Ishikawa (cell line): ENCODE measurements at regions not wholly inside any gene's neighbourhood (a gene's known extent, or its start where the extent isn't known, plus 50 kb on each side); places are given as distances from the start of the nearest gene placed in this dataset.

Source experiments
- NFIC ChIP-seq: IDR thresholded peaks from 2 replicates; pipeline ENCODE4 v1.6.1; 2012
- RAD21 ChIP-seq: IDR thresholded peaks from 2 replicates; pipeline ENCODE4 v1.6.1; 2012; ENCODE audit warnings: low read depth
- USF1 ChIP-seq: IDR thresholded peaks from 2 replicates; pipeline ENCODE4 v1.6.1; 2012
- TF ChIP-seq, protein P1 (sequence below): IDR thresholded peaks from 2 replicates; pipeline ENCODE4 v1.6.1; 2012; ENCODE audit warnings: low read depth, mild to moderate bottlenecking

DNA sequence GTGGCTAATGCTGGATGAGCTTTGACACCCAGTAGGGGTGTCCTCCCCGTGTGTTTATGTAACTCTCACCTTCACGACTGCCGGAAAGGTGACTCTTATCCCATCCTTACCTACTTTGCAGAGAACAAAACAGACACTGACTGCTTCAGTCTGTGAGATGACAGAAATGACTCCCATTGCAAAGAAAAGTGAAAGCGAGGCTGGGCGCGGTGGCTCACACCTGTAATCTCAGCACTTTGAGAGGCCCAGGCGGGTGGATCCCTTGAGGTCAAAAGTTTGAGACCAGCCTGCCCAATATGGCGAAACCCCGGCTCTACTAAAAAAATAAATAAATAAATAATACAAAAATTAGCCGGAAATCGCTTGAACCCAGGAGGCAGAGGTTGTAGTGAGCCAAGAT lies 106.4 kb upstream of the ANO1 start:
- no peak for TF ChIP-seq RAD21
- TF ChIP-seq USF1: no peak
- TF ChIP-seq, protein P1, sequence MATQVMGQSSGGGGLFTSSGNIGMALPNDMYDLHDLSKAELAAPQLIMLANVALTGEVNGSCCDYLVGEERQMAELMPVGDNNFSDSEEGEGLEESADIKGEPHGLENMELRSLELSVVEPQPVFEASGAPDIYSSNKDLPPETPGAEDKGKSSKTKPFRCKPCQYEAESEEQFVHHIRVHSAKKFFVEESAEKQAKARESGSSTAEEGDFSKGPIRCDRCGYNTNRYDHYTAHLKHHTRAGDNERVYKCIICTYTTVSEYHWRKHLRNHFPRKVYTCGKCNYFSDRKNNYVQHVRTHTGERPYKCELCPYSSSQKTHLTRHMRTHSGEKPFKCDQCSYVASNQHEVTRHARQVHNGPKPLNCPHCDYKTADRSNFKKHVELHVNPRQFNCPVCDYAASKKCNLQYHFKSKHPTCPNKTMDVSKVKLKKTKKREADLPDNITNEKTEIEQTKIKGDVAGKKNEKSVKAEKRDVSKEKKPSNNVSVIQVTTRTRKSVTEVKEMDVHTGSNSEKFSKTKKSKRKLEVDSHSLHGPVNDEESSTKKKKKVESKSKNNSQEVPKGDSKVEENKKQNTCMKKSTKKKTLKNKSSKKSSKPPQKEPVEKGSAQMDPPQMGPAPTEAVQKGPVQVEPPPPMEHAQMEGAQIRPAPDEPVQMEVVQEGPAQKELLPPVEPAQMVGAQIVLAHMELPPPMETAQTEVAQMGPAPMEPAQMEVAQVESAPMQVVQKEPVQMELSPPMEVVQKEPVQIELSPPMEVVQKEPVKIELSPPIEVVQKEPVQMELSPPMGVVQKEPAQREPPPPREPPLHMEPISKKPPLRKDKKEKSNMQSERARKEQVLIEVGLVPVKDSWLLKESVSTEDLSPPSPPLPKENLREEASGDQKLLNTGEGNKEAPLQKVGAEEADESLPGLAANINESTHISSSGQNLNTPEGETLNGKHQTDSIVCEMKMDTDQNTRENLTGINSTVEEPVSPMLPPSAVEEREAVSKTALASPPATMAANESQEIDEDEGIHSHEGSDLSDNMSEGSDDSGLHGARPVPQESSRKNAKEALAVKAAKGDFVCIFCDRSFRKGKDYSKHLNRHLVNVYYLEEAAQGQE: no peak
- TF ChIP-seq NFIC: no peak
